CD8-positive, alpha-beta memory T cell (primary cell): ENCODE measurements at regions not wholly inside any gene's neighbourhood (a gene's known extent, or its start where the extent isn't known, plus 50 kb on each side); places are given as distances from the start of the nearest gene placed in this dataset.

Experiments used
- CTCF ChIA-PET: fragments of 350-600 bp; sonication (Branson Sonifier 250); formaldehyde crosslinking; loops from one replicate; lab custom pipeline; 2021; ENCODE audit warnings: antibody characterized with exemption; lab: Charles Lee
- POLR2A ChIA-PET: fragments of 350-600 bp; sonication (Branson Sonifier 250); formaldehyde crosslinking; loops from one replicate; lab custom pipeline; 2021; ENCODE audit warnings: antibody characterized with exemption; lab: Charles Lee
- DNase-seq, 5 donors: peaks; one replicate each; pipeline versions ENCODE4 v3.0.0 to v3.0.0-alpha.2; 2020 to 2022; ENCODE audit warnings: mixed read lengths in 1 of 5
- H3K27ac ChIP-seq: one replicate; pipeline ENCODE4 v1.7.0; 2013; ENCODE audit warnings: low read depth, mild to moderate bottlenecking, low read length, moderate library complexity
- H3K27me3 ChIP-seq: 2 replicates; pipeline ENCODE4 v1.7.0; 2013; ENCODE audit warnings: low read length, mild to moderate bottlenecking; ENCODE audit not compliant: insufficient read depth, poor library complexity, severe bottlenecking
- H3K36me3 ChIP-seq: 2 replicates; pipeline ENCODE4 v1.7.0; 2013; ENCODE audit warnings: mild to moderate bottlenecking, low read length, moderate library complexity; ENCODE audit not compliant: insufficient read depth
- H3K4me1 ChIP-seq: 2 replicates; pipeline ENCODE4 v1.7.0; 2013; ENCODE audit warnings: mild to moderate bottlenecking, low read length, moderate library complexity; ENCODE audit not compliant: insufficient read depth
- H3K4me3 ChIP-seq: 2 replicates; pipeline ENCODE4 v1.7.0; 2013; ENCODE audit warnings: mild to moderate bottlenecking, low read length
- H3K9me3 ChIP-seq: 2 replicates; pipeline ENCODE4 v1.7.0; 2013; ENCODE audit warnings: mild to moderate bottlenecking, low read length
- H3K27ac Mint-ChIP-seq, 8 donors: one replicate each; pipeline ENCODE4 v1.8.0; 2020 to 2021; ENCODE audit warnings: mixed read lengths in 8 of 8, mild to moderate bottlenecking in 6 of 8, inconsistent platforms in 3 of 8, moderate library complexity in 3 of 8
- H3K27me3 Mint-ChIP-seq, 2 donors: one replicate each; pipeline ENCODE4 v1.8.0; 2020 to 2021; ENCODE audit warnings: mixed read lengths in 2 of 2, mild to moderate bottlenecking in 1 of 2, moderate library complexity in 1 of 2
- H3K36me3 Mint-ChIP-seq, 3 donors: one replicate each; pipeline ENCODE4 v1.8.0; 2020 to 2021; ENCODE audit warnings: mixed read lengths in 3 of 3, inconsistent platforms in 1 of 3, mild to moderate bottlenecking in 1 of 3
- H3K4me1 Mint-ChIP-seq, 3 donors: one replicate each; pipeline ENCODE4 v1.8.0; 2020 to 2021; ENCODE audit warnings: mixed read lengths in 3 of 3, inconsistent platforms in 1 of 3, mild to moderate bottlenecking in 1 of 3
- H3K4me3 Mint-ChIP-seq, 7 donors: one replicate each; pipeline ENCODE4 v1.8.0; 2020 to 2021; ENCODE audit warnings: mixed read lengths in 7 of 7, mild to moderate bottlenecking in 6 of 7, moderate library complexity in 4 of 7, inconsistent platforms in 2 of 7
- H3K9me3 Mint-ChIP-seq, 5 donors: one replicate each; pipeline ENCODE4 v1.8.0; 2020 to 2022; ENCODE audit warnings: mixed read lengths in 5 of 5, mild to moderate bottlenecking in 3 of 5, moderate library complexity in 2 of 5, inconsistent platforms in 1 of 5

- H3K4me1 ChIP-seq, result no peaks in the 10 kb centered on the region
- no peak overlapping the region for H3K27ac ChIP-seq
- peaks cover 0 to 2% (median under 1%) of the 10 kb centered on the region in 3 donors for H3K36me3 Mint-ChIP-seq
- H3K36me3 ChIP-seq, result no peaks in the 10 kb centered on the region
- no peak overlapping the region for H3K4me3 ChIP-seq
- no peaks in the 10 kb centered on the region for H3K27me3 ChIP-seq
- no peak overlapping the region for H3K4me3 Mint-ChIP-seq
- peaks cover 4 to 13% (median 10%) of the 10 kb centered on the region in 5 donors for H3K9me3 Mint-ChIP-seq
- ChIA-PET POLR2A (no interaction called here), CTCF (no interaction called here)
- peaks cover 4 to 6% of the 10 kb centered on the region in 2 donors for H3K27me3 Mint-ChIP-seq
- no peak overlapping the region for H3K27ac Mint-ChIP-seq
- no peak for DNase-seq
- H3K9me3 ChIP-seq, result no peaks in the 10 kb centered on the region
- H3K4me1 Mint-ChIP-seq, result no peaks in the 10 kb centered on the region
Measured at GRCh38 chr20:52016022-52016421, 175.6 kb downstream of the ZFP64 start.

GRCh38 chr20:52015155-52015554 lies 176.4 kb downstream of the ZFP64 start:
- POLR2A ChIA-PET, result no interaction called here
- Histone ChIP-seq H3K4me1 (no peaks in the 10 kb centered on the region), H3K9me3 (no peaks in the 10 kb centered on the region), H3K4me3 (no peak overlapping the region), H3K27ac (no peak overlapping the region), H3K27me3 (no peaks in the 10 kb centered on the region), H3K36me3 (no peaks in the 10 kb centered on the region)
- no peak overlapping the region for H3K4me3 Mint-ChIP-seq
- peaks cover 4 to 9% of the 10 kb centered on the region in 2 donors for H3K27me3 Mint-ChIP-seq
- no peaks in the 10 kb centered on the region for H3K4me1 Mint-ChIP-seq
- CTCF ChIA-PET, result no interaction called here
- H3K27ac Mint-ChIP-seq, result no peak overlapping the region
- H3K36me3 Mint-ChIP-seq, result peaks cover 0 to 9% (median 0%) of the 10 kb centered on the region in 3 donors
- peaks cover 8 to 18% (median 17%) of the 10 kb centered on the region in 5 donors for H3K9me3 Mint-ChIP-seq
- no peak for DNase-seq

GRCh38 chr20:52012079-52012478 lies 179.5 kb downstream of the ZFP64 start:
- no peaks in the 10 kb centered on the region for H3K36me3 ChIP-seq

DNA sequence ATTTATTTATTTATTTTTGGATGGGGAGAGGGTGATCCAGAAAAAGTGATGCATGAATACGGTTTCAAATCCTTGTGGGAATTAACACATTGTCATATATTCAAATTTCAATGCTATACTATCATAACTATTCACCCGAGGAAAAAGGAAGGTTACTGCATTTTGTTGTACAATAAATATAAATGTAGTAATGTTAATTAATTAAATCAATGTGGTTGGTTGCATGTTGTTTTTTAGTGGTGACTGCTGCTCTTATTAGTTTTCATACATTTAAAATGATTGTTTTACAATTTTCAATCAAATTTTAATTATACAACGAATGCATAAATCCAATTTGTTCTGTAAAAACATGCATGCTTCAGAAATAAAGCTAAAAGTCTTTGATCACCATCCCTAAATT lies 180.5 kb downstream of the ZFP64 start:
- Mint-ChIP-seq H3K27me3 (peaks cover 8 to 11% of the 10 kb centered on the region in 2 donors), H3K27ac (no peak overlapping the region), H3K36me3 (peaks cover 0 to 18% (median 0%) of the 10 kb centered on the region in 3 donors), H3K4me1 (no peaks in the 10 kb centered on the region), H3K4me3 (no peak overlapping the region), H3K9me3 (peaks cover 8 to 21% (median 17%) of the 10 kb centered on the region in 5 donors)
- POLR2A ChIA-PET, result no interaction called here
- Histone ChIP-seq H3K27ac (no peak overlapping the region), H3K9me3 (no peaks in the 10 kb centered on the region), H3K27me3 (no peaks in the 10 kb centered on the region), H3K4me1 (no peaks in the 10 kb centered on the region), H3K4me3 (no peak overlapping the region), H3K36me3 (no peaks in the 10 kb centered on the region)
- CTCF ChIA-PET, result no interaction called here
- DNase-seq, result no peak

More at GRCh38 chr20:52012079-52012478, 179.5 kb downstream of the ZFP64 start:
- Histone ChIP-seq H3K27ac (no peak overlapping the region), H3K4me3 (no peak overlapping the region), H3K9me3 (no peaks in the 10 kb centered on the region), H3K27me3 (no peaks in the 10 kb centered on the region), H3K4me1 (no peaks in the 10 kb centered on the region)
- no peak overlapping the region for H3K4me3 Mint-ChIP-seq
- H3K4me1 Mint-ChIP-seq, result no peaks in the 10 kb centered on the region
- peaks cover 8 to 21% (median 17%) of the 10 kb centered on the region in 5 donors for H3K9me3 Mint-ChIP-seq
- peaks cover 6 to 11% of the 10 kb centered on the region in 2 donors for H3K27me3 Mint-ChIP-seq
- H3K27ac Mint-ChIP-seq, result no peak overlapping the region
- DNase-seq, result no peak
- POLR2A ChIA-PET, result no interaction called here
- CTCF ChIA-PET, result no interaction called here
- peaks cover 0 to 14% (median 0%) of the 10 kb centered on the region in 3 donors for H3K36me3 Mint-ChIP-seq

- ChIA-PET POLR2A (no interaction called here), CTCF (no interaction called here)
- Mint-ChIP-seq H3K27me3 (peaks cover 11 to 13% of the 10 kb centered on the region in 2 donors), H3K36me3 (peaks cover 0 to 18% (median 0%) of the 10 kb centered on the region in 3 donors), H3K27ac (peak overlapping the region in 1 of 8 donors; percentile 29), H3K4me3 (no peak overlapping the region), H3K4me1 (no peaks in the 10 kb centered on the region), H3K9me3 (peaks cover 8 to 21% (median 17%) of the 10 kb centered on the region in 5 donors)
- no peak for DNase-seq
- Histone ChIP-seq H3K9me3 (no peaks in the 10 kb centered on the region), H3K36me3 (no peaks in the 10 kb centered on the region), H3K27ac (no peak overlapping the region), H3K4me1 (no peaks in the 10 kb centered on the region), H3K27me3 (no peaks in the 10 kb centered on the region), H3K4me3 (no peak overlapping the region)
Measured at GRCh38 chr20:52010541-52010940, 181.0 kb downstream of the ZFP64 start.

- Mint-ChIP-seq H3K4me1 (no peaks in the 10 kb centered on the region), H3K27ac (peak overlapping the region in 1 of 8 donors; percentile 61), H3K9me3 (peaks cover 8 to 21% (median 17%) of the 10 kb centered on the region in 5 donors), H3K27me3 (peaks cover 11 to 13% of the 10 kb centered on the region in 2 donors), H3K36me3 (peaks cover 0 to 18% (median 0%) of the 10 kb centered on the region in 3 donors), H3K4me3 (no peak overlapping the region)
- Histone ChIP-seq H3K27me3 (no peaks in the 10 kb centered on the region), H3K4me3 (no peak overlapping the region), H3K4me1 (no peaks in the 10 kb centered on the region), H3K27ac (no peak overlapping the region), H3K36me3 (no peaks in the 10 kb centered on the region), H3K9me3 (no peaks in the 10 kb centered on the region)
- POLR2A ChIA-PET, result no interaction called here
- DNase-seq, result no peak
- CTCF ChIA-PET, result no interaction called here
Measured at GRCh38 chr20:52008874-52009273, 182.7 kb downstream of the ZFP64 start.

- H3K4me1 ChIP-seq, result no peaks in the 10 kb centered on the region
- POLR2A ChIA-PET, result no interaction called here
- H3K4me3 ChIP-seq, result no peak overlapping the region
- no peak overlapping the region for H3K27ac ChIP-seq
- H3K27me3 Mint-ChIP-seq, result peaks cover 12 to 22% of the 10 kb centered on the region in 2 donors
- peaks cover 0 to 2% (median 0%) of the 10 kb centered on the region in 5 donors for H3K9me3 Mint-ChIP-seq
- no peak overlapping the region for H3K4me3 Mint-ChIP-seq
- DNase-seq, result no peak
- H3K9me3 ChIP-seq, result no peaks in the 10 kb centered on the region
- H3K36me3 ChIP-seq, result no peaks in the 10 kb centered on the region
- peaks cover 0 to 7% (median 0%) of the 10 kb centered on the region in 3 donors for H3K36me3 Mint-ChIP-seq
- no peak overlapping the region for H3K27ac Mint-ChIP-seq
- peaks cover 0 to 7% (median 0%) of the 10 kb centered on the region in 3 donors for H3K4me1 Mint-ChIP-seq
- CTCF ChIA-PET, result no interaction called here
- H3K27me3 ChIP-seq, result no peaks in the 10 kb centered on the region
Measured at GRCh38 chr20:52004715-52005114, 186.9 kb downstream of the ZFP64 start.

DNA sequence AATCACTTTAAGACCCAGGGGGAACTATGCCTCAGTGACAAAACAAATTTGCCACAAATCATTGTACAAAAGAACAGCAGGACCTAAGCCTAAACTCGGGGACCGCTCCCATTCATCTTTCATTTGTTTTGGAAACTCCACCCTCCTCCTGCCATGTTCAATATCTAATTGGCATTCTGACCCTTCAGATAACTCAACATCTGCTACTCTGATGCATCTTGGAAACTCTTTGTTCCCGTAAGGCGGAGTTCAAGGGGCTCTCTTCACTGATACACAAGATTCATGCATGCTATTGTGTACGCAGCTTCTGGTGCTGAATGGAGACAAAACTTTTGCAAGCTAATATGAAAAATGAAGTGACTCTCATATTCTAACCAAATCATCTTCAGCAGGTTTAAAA lies 187.6 kb downstream of the ZFP64 start:
- H3K4me3 ChIP-seq, result no peak overlapping the region
- CTCF ChIA-PET, result no interaction called here
- H3K9me3 Mint-ChIP-seq, result no peaks in the 10 kb centered on the region

More for the DNA sequence above, 187.6 kb downstream of the ZFP64 start:
- no peak overlapping the region for H3K4me3 Mint-ChIP-seq
- no peak overlapping the region for H3K27ac ChIP-seq
- H3K9me3 ChIP-seq, result no peaks in the 10 kb centered on the region
- H3K4me1 ChIP-seq, result no peaks in the 10 kb centered on the region
- no peaks in the 10 kb centered on the region for H3K36me3 ChIP-seq
- peaks cover 12 to 22% of the 10 kb centered on the region in 2 donors for H3K27me3 Mint-ChIP-seq
- peaks cover 0 to 4% (median 0%) of the 10 kb centered on the region in 3 donors for H3K36me3 Mint-ChIP-seq
- H3K27ac Mint-ChIP-seq, result no peak overlapping the region
- POLR2A ChIA-PET, result no interaction called here
- DNase-seq, result no peak
- H3K27me3 ChIP-seq, result no peaks in the 10 kb centered on the region
- peaks cover 0 to 7% (median 0%) of the 10 kb centered on the region in 3 donors for H3K4me1 Mint-ChIP-seq
